ENCODE measurements at regions not wholly inside any gene's neighbourhood (a gene's known extent, or its start where the extent isn't known, plus 50 kb on each side); places are given as distances from the start of the nearest gene placed in this dataset.

DNA sequence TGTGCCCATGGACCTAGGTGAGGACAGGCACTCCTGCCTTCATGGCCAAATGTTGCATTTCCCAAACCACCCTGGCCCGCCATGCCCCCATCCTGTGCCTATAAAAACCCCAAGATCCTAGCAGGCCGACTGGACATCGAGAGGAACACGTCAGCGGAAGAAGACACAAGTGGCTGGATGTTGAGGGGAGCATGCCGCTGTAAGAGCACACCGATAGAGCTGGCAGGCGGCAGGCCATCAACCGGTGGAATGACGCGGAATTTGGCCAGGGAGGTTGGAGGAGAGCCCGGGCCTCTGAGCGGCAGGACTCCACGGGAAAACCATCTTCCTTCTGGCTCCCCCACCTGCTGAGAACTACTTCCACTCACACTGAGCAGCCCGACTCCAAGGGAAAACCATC lies 361.1 kb upstream of the TMPRSS15 start:
- H3K27me3 ChIP-seq (ENCODE audit: control insufficient read depth, insufficient read depth, low read length, poor library complexity, severe bottlenecking) = no peaks in the 10 kb centered on the region

DNA sequence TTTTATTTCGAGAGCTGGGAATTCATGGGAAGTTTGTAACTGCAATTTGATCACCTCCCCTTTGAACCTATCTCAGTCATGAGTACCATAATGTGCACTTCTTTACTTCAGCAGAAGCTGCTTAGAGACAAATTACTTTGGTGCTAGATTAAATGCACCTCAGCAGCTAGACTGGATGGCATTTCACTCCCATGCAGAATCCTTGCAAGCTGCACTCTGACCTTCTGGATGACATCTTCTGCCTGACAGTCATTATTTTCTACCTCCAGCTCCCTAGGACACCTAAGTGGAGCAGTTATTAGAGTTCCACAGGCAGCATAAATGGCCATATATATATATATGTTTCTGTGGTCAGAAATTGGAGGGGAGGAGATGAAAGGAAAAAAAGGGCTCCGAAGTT lies 366.0 kb upstream of the TMPRSS15 start:
- H3K36me3 Mint-ChIP-seq (ENCODE audit: low read depth) = no peaks in the 10 kb centered on the region
- WGBS, 2 experiments (ENCODE audit: insufficient coverage in 1 of 2, insufficient read length in 1 of 2) = 84 to 90% methylated on average over 2 of the region's 2 CpGs
- H3K9me3 Mint-ChIP-seq = no peaks in the 10 kb centered on the region
- no peak for DNase-seq
- Histone ChIP-seq H3K36me3 (ENCODE audit: control insufficient read depth, insufficient read depth, low read length) (no peaks in the 10 kb centered on the region), H3K9ac (ENCODE audit: extremely low read depth, low read length, poor library complexity, severe bottlenecking) (no peak overlapping the region), H3K4me3 (ENCODE audit: low read length) (no peak overlapping the region), H3K27ac (ENCODE audit: low read depth, low read length) (no peak overlapping the region), H3K9me3 (ENCODE audit: control insufficient read depth, low read length) (no peaks in the 10 kb centered on the region), H3K27me3 (ENCODE audit: control insufficient read depth, insufficient read depth, low read length, poor library complexity, severe bottlenecking) (no peaks in the 10 kb centered on the region), H3K4me1 (ENCODE audit: control insufficient read depth, insufficient read depth, low read length) (no peaks in the 10 kb centered on the region)
- H3K27ac Mint-ChIP-seq = no peak overlapping the region
- H3K4me3 Mint-ChIP-seq = no peak overlapping the region
- TF ChIP-seq, protein P1, sequence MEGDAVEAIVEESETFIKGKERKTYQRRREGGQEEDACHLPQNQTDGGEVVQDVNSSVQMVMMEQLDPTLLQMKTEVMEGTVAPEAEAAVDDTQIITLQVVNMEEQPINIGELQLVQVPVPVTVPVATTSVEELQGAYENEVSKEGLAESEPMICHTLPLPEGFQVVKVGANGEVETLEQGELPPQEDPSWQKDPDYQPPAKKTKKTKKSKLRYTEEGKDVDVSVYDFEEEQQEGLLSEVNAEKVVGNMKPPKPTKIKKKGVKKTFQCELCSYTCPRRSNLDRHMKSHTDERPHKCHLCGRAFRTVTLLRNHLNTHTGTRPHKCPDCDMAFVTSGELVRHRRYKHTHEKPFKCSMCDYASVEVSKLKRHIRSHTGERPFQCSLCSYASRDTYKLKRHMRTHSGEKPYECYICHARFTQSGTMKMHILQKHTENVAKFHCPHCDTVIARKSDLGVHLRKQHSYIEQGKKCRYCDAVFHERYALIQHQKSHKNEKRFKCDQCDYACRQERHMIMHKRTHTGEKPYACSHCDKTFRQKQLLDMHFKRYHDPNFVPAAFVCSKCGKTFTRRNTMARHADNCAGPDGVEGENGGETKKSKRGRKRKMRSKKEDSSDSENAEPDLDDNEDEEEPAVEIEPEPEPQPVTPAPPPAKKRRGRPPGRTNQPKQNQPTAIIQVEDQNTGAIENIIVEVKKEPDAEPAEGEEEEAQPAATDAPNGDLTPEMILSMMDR (conservative IDR thresholded peaks at IDR 0.05) = no peak
- H3K27me3 Mint-ChIP-seq (ENCODE audit: insufficient read depth) = no peaks in the 10 kb centered on the region
- no peaks in the 10 kb centered on the region for H3K4me1 Mint-ChIP-seq

More for the DNA sequence above, 361.1 kb upstream of the TMPRSS15 start:
- DNase-seq = no peak
- Histone ChIP-seq H3K27ac (ENCODE audit: low read depth, low read length) (no peak overlapping the region), H3K4me1 (ENCODE audit: control insufficient read depth, insufficient read depth, low read length) (no peaks in the 10 kb centered on the region), H3K4me3 (ENCODE audit: low read length) (no peak overlapping the region), H3K9ac (ENCODE audit: extremely low read depth, low read length, poor library complexity, severe bottlenecking) (no peak overlapping the region), H3K9me3 (ENCODE audit: control insufficient read depth, low read length) (no peaks in the 10 kb centered on the region), H3K36me3 (ENCODE audit: control insufficient read depth, insufficient read depth, low read length) (no peaks in the 10 kb centered on the region)
- Mint-ChIP-seq H3K27ac (no peak overlapping the region), H3K27me3 (ENCODE audit: insufficient read depth) (no peaks in the 10 kb centered on the region), H3K4me3 (no peak overlapping the region), H3K4me1 (no peaks in the 10 kb centered on the region), H3K9me3 (no peaks in the 10 kb centered on the region), H3K36me3 (ENCODE audit: low read depth) (no peaks in the 10 kb centered on the region)
- WGBS, 2 experiments (ENCODE audit: insufficient coverage in 1 of 2, insufficient read length in 1 of 2) = 93 to 100% methylated on average over 1 to 15 of the region's 15 CpGs
- TF ChIP-seq, protein P1 (conservative IDR thresholded peaks at IDR 0.05) = no peak

GRCh38 chr21:18771845-18772380 lies 368.3 kb upstream of the TMPRSS15 start:
- H3K4me1 ChIP-seq (ENCODE audit: control insufficient read depth, insufficient read depth, low read length) = no peaks in the 10 kb centered on the region
- TF ChIP-seq, protein P1 (conservative IDR thresholded peaks at IDR 0.05) = no peak
- H3K27me3 Mint-ChIP-seq (ENCODE audit: insufficient read depth) = no peaks in the 10 kb centered on the region
- H3K9me3 ChIP-seq (ENCODE audit: control insufficient read depth, low read length) = no peaks in the 10 kb centered on the region
- H3K36me3 Mint-ChIP-seq (ENCODE audit: low read depth) = no peaks in the 10 kb centered on the region
- no peak overlapping the region for H3K4me3 ChIP-seq (ENCODE audit: low read length)
- H3K4me1 Mint-ChIP-seq = no peaks in the 10 kb centered on the region
- H3K4me3 Mint-ChIP-seq = no peak overlapping the region
- no peaks in the 10 kb centered on the region for H3K27me3 ChIP-seq (ENCODE audit: control insufficient read depth, insufficient read depth, low read length, poor library complexity, severe bottlenecking)
- no peak overlapping the region for H3K27ac ChIP-seq (ENCODE audit: low read depth, low read length)
- H3K36me3 ChIP-seq (ENCODE audit: control insufficient read depth, insufficient read depth, low read length) = no peaks in the 10 kb centered on the region
- no peaks in the 10 kb centered on the region for H3K9me3 Mint-ChIP-seq
- no peak overlapping the region for H3K27ac Mint-ChIP-seq
- no peak for DNase-seq
- WGBS, 2 experiments (ENCODE audit: insufficient coverage in 1 of 2, insufficient read length in 1 of 2) = 80 to 94% methylated on average over 2 to 4 of the region's 4 CpGs
- no peak overlapping the region for H3K9ac ChIP-seq (ENCODE audit: extremely low read depth, low read length, poor library complexity, severe bottlenecking)

All from endodermal cell (in vitro differentiated cells).